A549 (cell line): ENCODE measurements at regions not wholly inside any gene's neighbourhood (a gene's known extent, or its start where the extent isn't known, plus 50 kb on each side); places are given as distances from the start of the nearest gene placed in this dataset.
"Not testable (repeated sequence)": the region's sequence is repeated elsewhere in the genome, so short reads cannot be mapped to it uniquely, and the experiment has no call there.

ENCODE experiments used
- ATAC-seq, 2 experiments: fragments of 200-7000 bp in 1 of 2; fragments of >200 bp in 1 of 2; cut with Nextera tagmentation in 1 of 2; cut with Tn5 transposase in 1 of 2; 3 replicates each; pipeline versions ENCODE4 v1.8.0 to v1.9.1; 2018 to 2020; ENCODE audit warnings: mild to moderate bottlenecking in 1 of 2, moderate library complexity in 1 of 2
- CTCF ChIA-PET: fragments of 300-600 bp; sonication (Branson Sonifier 250); formaldehyde crosslinking; extraction: SDS; loops from one replicate; lab custom pipeline; 2021; ENCODE audit warnings: antibody characterized with exemption, inconsistent platforms; lab: Yijun Ruan, JAX
- POLR2A ChIA-PET: fragments of 350-600 bp; formaldehyde crosslinking; extraction: SDS; loops from one replicate; lab custom pipeline; 2021; ENCODE audit warnings: antibody characterized with exemption, inconsistent platforms; lab: Yijun Ruan, JAX
- DNase-seq, 2 experiments: peaks; one replicate each; pipeline versions ENCODE4 v3.0.0 to v3.0.0-alpha.2; 2011 to 2016; ENCODE audit warnings: low read depth in 1 of 2, low spot score in 1 of 2
- FAIRE-seq: peaks from 2 replicates; lab custom pipeline; 2011; peaks lifted over from hg19 to GRCh38; lab: Jason Lieb, UNC
- H3K27ac ChIP-seq, 2 experiments: fragments of >200 bp; sonication (Bioruptor Twin); formaldehyde crosslinking; 3 replicates each; pipeline ENCODE4 v1.5.1; 2016 to 2017
- H3K4me1 ChIP-seq: fragments of >200 bp; sonication (Bioruptor Twin); formaldehyde crosslinking; 3 replicates; pipeline ENCODE4 v1.6.1; 2016
- H3K4me2 ChIP-seq: fragments of >200 bp; sonication (Bioruptor Twin); formaldehyde crosslinking; 3 replicates; pipeline ENCODE4 v1.6.1; 2016
- H3K4me3 ChIP-seq: fragments of >200 bp; sonication (Bioruptor Twin); formaldehyde crosslinking; 3 replicates; pipeline ENCODE4 v1.5.1; 2016
- H3K9me3 ChIP-seq: fragments of >200 bp; sonication (Bioruptor Twin); formaldehyde crosslinking; 3 replicates; pipeline ENCODE4 v1.6.1; 2016
- CBX2 ChIP-seq: fragments of 200-600 bp; sonication (generic); IDR thresholded peaks from 2 replicates; pipeline ENCODE4 v1.6.1; 2016; ENCODE audit warnings: low read depth, mild to moderate bottlenecking, borderline replicate concordance
- CBX8 ChIP-seq: fragments of 200-600 bp; sonication (generic); IDR thresholded peaks from 2 replicates; pipeline ENCODE4 v1.6.1; 2016
- HEYL ChIP-seq: fragments of 250-450 bp; sonication (Bioruptor Pico); IDR thresholded peaks from 2 replicates; pipeline ENCODE4 v1.8.0; 2021; ENCODE audit warnings: mild to moderate bottlenecking, moderate library complexity
- HMGXB4 ChIP-seq: fragments of 250-450 bp; sonication (Bioruptor Pico); IDR thresholded peaks from 2 replicates; pipeline ENCODE4 v1.5.0; 2021; ENCODE audit warnings: mild to moderate bottlenecking, moderate library complexity, borderline replicate concordance
- HOXA7 ChIP-seq: fragments of 250-450 bp; sonication (Bioruptor Pico); IDR thresholded peaks from 2 replicates; pipeline ENCODE4 v1.5.0; 2020; ENCODE audit warnings: mild to moderate bottlenecking, moderate library complexity
- HOXB5 ChIP-seq: fragments of 250-450 bp; sonication (Bioruptor Pico); IDR thresholded peaks from 2 replicates; pipeline ENCODE4 v1.5.0; 2020; ENCODE audit warnings: mild to moderate bottlenecking, moderate library complexity
- JUNB ChIP-seq: fragments of >200 bp; sonication (Bioruptor Twin); formaldehyde crosslinking; IDR thresholded peaks from 2 replicates; pipeline ENCODE4 v1.6.1; 2016
- KDM1A ChIP-seq: fragments of 200-600 bp; sonication (generic); IDR thresholded peaks from 2 replicates; pipeline ENCODE4 v1.6.1; 2016; ENCODE audit warnings: low read depth, mild to moderate bottlenecking
- MAX ChIP-seq: IDR thresholded peaks from 2 replicates; pipeline ENCODE4 v1.6.1; 2012
- NPAS2 ChIP-seq: fragments of 250-450 bp; sonication (Bioruptor Pico); IDR thresholded peaks from 2 replicates; pipeline ENCODE4 v1.8.0; 2022; ENCODE audit warnings: mild to moderate bottlenecking, moderate library complexity, borderline replicate concordance
- PBX3 ChIP-seq: IDR thresholded peaks from 2 replicates; pipeline ENCODE4 v1.6.1; 2012
- PHF8 ChIP-seq: fragments of 200-600 bp; sonication (generic); IDR thresholded peaks from 2 replicates; pipeline ENCODE4 v1.6.1; 2016; ENCODE audit warnings: low read depth, mild to moderate bottlenecking, antibody characterized with exemption, moderate library complexity, borderline replicate concordance
- TFCP2L1 ChIP-seq: fragments of 250-450 bp; sonication (Bioruptor Pico); IDR thresholded peaks from 2 replicates; pipeline ENCODE4 v1.5.0; 2021; ENCODE audit warnings: mild to moderate bottlenecking
- USF2 ChIP-seq: fragments of 450-650 bp; IDR thresholded peaks from 2 replicates; pipeline ENCODE4 v1.6.1; 2014; ENCODE audit warnings: antibody characterized with exemption
- ZC3H11A ChIP-seq: fragments of 450-650 bp; IDR thresholded peaks from 2 replicates; pipeline ENCODE4 v1.6.1; 2014; ENCODE audit warnings: antibody characterized with exemption, mild to moderate bottlenecking
- ZFP36 ChIP-seq: fragments of 450-650 bp; IDR thresholded peaks from 2 replicates; pipeline ENCODE4 v1.6.1; 2014; ENCODE audit warnings: borderline replicate concordance; ENCODE audit not compliant: partially characterized antibody
- ZSCAN20 ChIP-seq: fragments of 250-450 bp; sonication (Bioruptor Pico); IDR thresholded peaks from 2 replicates; pipeline ENCODE4 v1.8.0; 2022; ENCODE audit warnings: mild to moderate bottlenecking, moderate library complexity
- WGBS: methylation state at CpG from one replicate; pipeline ENCODE4 v1.1.6; 2017; ENCODE audit errors: missing lambda C conversion rate; 5-methylcytosine and 5-hydroxymethylcytosine counted together

GRCh38 chr5:61236715-61237114 lies 74.4 kb upstream of the SMIM15 start:
- CTCF ChIA-PET, H3K27ac ChIP-seq, H3K4me2 ChIP-seq, H3K9me3 ChIP-seq, POLR2A ChIA-PET: not testable (repeated sequence)
- TF ChIP-seq ZC3H11A = peak; percentile 77
- TF ChIP-seq, all 56 proteins: peak for 1; not testable (repeated sequence) for 55
- not testable (repeated sequence) for DNase-seq, ATAC-seq, FAIRE-seq, H3K4me3 ChIP-seq, H3K4me1 ChIP-seq
- 59% methylated on average over 3 of the region's 3 CpGs for WGBS

- CTCF ChIA-PET = interaction anchor here (2.0 kb wide), 1 partner anchor 10 kb away, joined by 4 read pairs; no protein-coding TSS in a partner anchor
- FAIRE-seq (no peak), DNase-seq (no peak)
Measured at GRCh38 chr5:61245486-61245885, 83.2 kb upstream of the SMIM15 start.

GRCh38 chr5:61245936-61246335 lies 83.7 kb upstream of the SMIM15 start:
- peak in 1 of 2 experiments; percentile 68; a peak in 4 of 6 replicates for ATAC-seq
- Histone ChIP-seq H3K9me3 (peaks cover 6% of the 10 kb centered on the region; the same call in 1 of the 3 replicates), H3K4me3 (no peak overlapping the region), H3K4me2 (no peak overlapping the region)
- POLR2A ChIA-PET = no interaction called here
- DNase-seq = peak in 1 of 2 experiments; percentile 30
- no peak for FAIRE-seq
- CTCF ChIA-PET = interaction anchor here (2.0 kb wide), 1 partner anchor 10 kb away, joined by 4 read pairs; no protein-coding TSS in a partner anchor
- 64% methylated on average over 9 of the region's 9 CpGs for WGBS
- TF ChIP-seq ZFP36 = no peak
- no peak for TF ChIP-seq USF2
- TF ChIP-seq HOXB5 = no peak
- no peak for TF ChIP-seq HEYL (CRISPR knock-in tag)
- no peak for TF ChIP-seq PHF8
- TF ChIP-seq, all 56 proteins: peak for 0
- H3K27ac ChIP-seq = no peak overlapping the region
- no peaks in the 10 kb centered on the region for H3K4me1 ChIP-seq

More at GRCh38 chr5:61245486-61245885, 83.2 kb upstream of the SMIM15 start:
- Histone ChIP-seq H3K4me1 (no peaks in the 10 kb centered on the region), H3K27ac (no peak overlapping the region), H3K4me2 (no peak overlapping the region), H3K9me3 (peaks cover 6% of the 10 kb centered on the region; the same call in 1 of the 3 replicates), H3K4me3 (no peak overlapping the region)
- 83% methylated on average over 4 of the region's 4 CpGs for WGBS
- ATAC-seq = no peak; a peak in 1 of 6 replicates
- POLR2A ChIA-PET = no interaction called here
- no peak for TF ChIP-seq NPAS2
- TF ChIP-seq PBX3 = no peak
- no peak for TF ChIP-seq CBX8

- no peak for FAIRE-seq
- CTCF ChIA-PET = interaction anchor here (2.0 kb wide), 1 partner anchor 9 kb away, joined by 4 read pairs; no protein-coding TSS in a partner anchor
- POLR2A ChIA-PET = no interaction called here
Measured at GRCh38 chr5:61246768-61247307, 84.6 kb upstream of the SMIM15 start.

More at GRCh38 chr5:61246768-61247307, 84.6 kb upstream of the SMIM15 start:
- no peak for DNase-seq
- H3K4me2 ChIP-seq = no peak overlapping the region
- TF ChIP-seq CBX2 (no peak), HMGXB4 (no peak), HEYL (CRISPR knock-in tag) (no peak), JUNB (no peak), TFCP2L1 (CRISPR knock-in tag) (no peak), HOXA7 (CRISPR knock-in tag) (no peak), KDM1A (no peak), MAX (no peak), ZSCAN20 (CRISPR knock-in tag) (no peak)
- no peak overlapping the region for H3K4me3 ChIP-seq
- H3K27ac ChIP-seq = no peak overlapping the region
- no peaks in the 10 kb centered on the region for H3K4me1 ChIP-seq
- WGBS = 86% methylated on average over 6 of the region's 6 CpGs
- no peak for ATAC-seq
- peaks cover 6% of the 10 kb centered on the region; the same call in 1 of the 3 replicates for H3K9me3 ChIP-seq
